HEK293 (cell line): ENCODE measurements at regions not wholly inside any gene's neighbourhood (a gene's known extent, or its start where the extent isn't known, plus 50 kb on each side); places are given as distances from the start of the nearest gene placed in this dataset.

Experiments
- CTCF ChIA-PET: fragments of 350-600 bp; formaldehyde crosslinking; extraction: SDS; loops from one replicate; lab custom pipeline; 2021; ENCODE audit warnings: antibody characterized with exemption; lab: Yijun Ruan, JAX
- POLR2A ChIA-PET: fragments of 300-600 bp; formaldehyde crosslinking; extraction: SDS; loops from one replicate; lab custom pipeline; 2020; ENCODE audit warnings: antibody characterized with exemption, inconsistent platforms; lab: Yijun Ruan, JAX
- H3K27ac ChIP-seq: fragments of 200-500 bp; sonication (Bioruptor generic); 2 replicates; pipeline ENCODE4 v1.5.1; 2014; ENCODE audit warnings: low read depth, low read length, control low read depth, inconsistent platforms; ENCODE audit errors: extremely low read depth
- H3K36me3 ChIP-seq, 2 experiments: fragments of 200-500 bp in 1 of 2; sonication (Bioruptor generic) in 1 of 2; 1 replicate in 1 of 2; 2 replicates in 1 of 2; pipeline ENCODE4 v1.5.1; 2014 to 2017; ENCODE audit warnings: inconsistent platforms in 2 of 2, low read length in 2 of 2; ENCODE audit not compliant: control insufficient read depth in 2 of 2, insufficient read depth in 1 of 2
- H3K4me1 ChIP-seq: fragments of 200-500 bp; sonication (Bioruptor generic); 2 replicates; pipeline ENCODE4 v1.5.1; 2014; ENCODE audit warnings: mild to moderate bottlenecking, low read length, inconsistent platforms; ENCODE audit not compliant: control insufficient read depth, insufficient read depth
- H3K4me3 ChIP-seq: 2 replicates; pipeline ENCODE4 v1.5.1; 2011; ENCODE audit warnings: low read depth, mild to moderate bottlenecking, control low read depth, low read length, moderate library complexity
- H3K9me3 ChIP-seq: fragments of 200-500 bp; sonication (Bioruptor generic); 2 replicates; pipeline ENCODE4 v1.5.1; 2014; ENCODE audit warnings: low read depth, low read length, inconsistent platforms; ENCODE audit not compliant: control insufficient read depth, insufficient read depth
- HOXD13 ChIP-seq: sonication (generic); formaldehyde crosslinking; IDR thresholded peaks from 2 replicates; pipeline ENCODE4 v1.8.0; 2022; ENCODE audit warnings: missing genetic modification reagents, borderline replicate concordance
- KLF7 ChIP-seq: fragments of 450-650 bp; formaldehyde crosslinking; IDR thresholded peaks from 2 replicates; pipeline ENCODE4 v1.5.1; 2016; ENCODE audit warnings: missing biosample characterization, missing genetic modification characterization, borderline replicate concordance
- OVOL3 ChIP-seq: fragments of 450-650 bp; formaldehyde crosslinking; IDR thresholded peaks from 2 replicates; pipeline ENCODE4 v1.5.1; 2016; ENCODE audit warnings: missing biosample characterization, missing genetic modification characterization
- PRDM10 ChIP-seq: fragments of 450-650 bp; formaldehyde crosslinking; IDR thresholded peaks from 2 replicates; pipeline ENCODE4 v1.5.1; 2016; ENCODE audit warnings: missing biosample characterization, missing genetic modification characterization
- YY1 ChIP-seq: fragments of 450-650 bp; formaldehyde crosslinking; IDR thresholded peaks from 2 replicates; pipeline ENCODE4 v1.5.1; 2018; ENCODE audit warnings: missing biosample characterization, missing genetic modification characterization
- ZNF26 ChIP-seq: fragments of 450-650 bp; formaldehyde crosslinking; IDR thresholded peaks from 2 replicates; pipeline ENCODE4 v1.5.1; 2016; ENCODE audit warnings: missing biosample characterization, missing genetic modification characterization
- ZNF366 ChIP-seq: fragments of 450-650 bp; formaldehyde crosslinking; conservative IDR thresholded peaks from 2 replicates; pipeline ENCODE4 v1.5.1; 2016; ENCODE audit warnings: missing biosample characterization, missing genetic modification characterization
- ZNF518A ChIP-seq: fragments of 450-650 bp; formaldehyde crosslinking; conservative IDR thresholded peaks from 2 replicates; pipeline ENCODE4 v1.5.1; 2016; ENCODE audit warnings: low read depth, missing biosample characterization, missing genetic modification characterization
- ZNF658 ChIP-seq: fragments of 450-650 bp; formaldehyde crosslinking; IDR thresholded peaks from 2 replicates; pipeline ENCODE4; 2016; ENCODE audit warnings: missing biosample characterization, missing genetic modification characterization
- ZNF791 ChIP-seq: fragments of 450-650 bp; formaldehyde crosslinking; IDR thresholded peaks from 2 replicates; pipeline ENCODE4 v1.5.1; 2016; ENCODE audit warnings: missing biosample characterization, missing genetic modification characterization
- ZNF837 ChIP-seq: fragments of 450-650 bp; formaldehyde crosslinking; IDR thresholded peaks from 2 replicates; pipeline ENCODE4 v1.5.1; 2016; ENCODE audit warnings: missing biosample characterization, missing genetic modification characterization
- TF ChIP-seq, protein P1 (sequence below): fragments of 450-650 bp; formaldehyde crosslinking; IDR thresholded peaks from 2 replicates; pipeline ENCODE4 v1.5.1; 2016; ENCODE audit warnings: missing biosample characterization, missing genetic modification characterization

DNA sequence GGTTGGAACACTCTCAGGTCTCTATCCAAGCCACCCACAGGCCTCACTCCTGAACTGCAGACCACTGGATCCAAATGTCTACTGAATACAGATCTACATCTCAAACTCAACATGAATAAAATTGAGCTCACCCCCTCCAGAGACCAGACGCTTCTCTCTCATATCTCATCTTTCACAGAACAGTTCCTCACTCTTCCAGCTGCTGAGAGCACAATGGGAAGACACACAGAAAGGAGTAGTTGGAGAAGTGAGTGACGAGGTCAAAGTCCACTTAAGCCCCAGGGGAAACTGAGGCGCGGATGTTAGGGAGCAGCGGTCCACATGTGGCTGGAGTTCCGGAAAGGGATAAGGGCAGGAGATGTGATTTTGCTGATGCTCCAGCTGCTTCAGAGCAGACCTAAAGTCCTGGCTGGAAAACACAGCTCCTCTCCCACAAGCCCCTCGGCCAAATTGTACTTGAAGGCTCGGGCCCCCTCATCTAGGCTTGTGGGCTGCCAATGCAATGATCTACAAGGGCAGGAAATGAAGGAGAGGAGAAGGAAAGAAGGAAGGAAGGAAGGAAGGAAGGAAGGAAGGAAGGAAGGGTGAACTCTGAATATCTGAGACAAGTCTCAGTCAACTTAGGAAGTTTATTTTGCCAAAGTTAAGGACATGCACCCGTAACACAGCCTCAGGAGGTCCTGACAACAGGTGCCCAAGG, 211.2 kb upstream of the TLE3 start:
- ChIA-PET POLR2A (interaction anchor here (0.6 to 0.7 kb wide), 2 partner anchors 87 to 197 kb away, joined by 4 to 7 read pairs; no protein-coding TSS in a partner anchor), CTCF (interaction anchor here (0.5 to 1.2 kb wide), 4 partner anchors 8 to 736 kb away, joined by 3 read pairs; no protein-coding TSS in a partner anchor)
- Histone ChIP-seq H3K4me3 (no peak overlapping the region), H3K9me3 (no peaks in the 10 kb centered on the region), H3K4me1 (no peaks in the 10 kb centered on the region)
- peak; percentile 32; the same call in 1 of the 2 replicates for TF ChIP-seq ZNF366 (tag by site-specific recombination)
- no peak for TF ChIP-seq HOXD13 (CRISPR knock-in tag)
- no peak for TF ChIP-seq KLF7 (tag by site-specific recombination)
- TF ChIP-seq, all 188 proteins: peak for 1
- H3K27ac ChIP-seq, result no peak overlapping the region
- no peaks in the 10 kb centered on the region; a peak in 1 of 3 replicates for H3K36me3 ChIP-seq

DNA sequence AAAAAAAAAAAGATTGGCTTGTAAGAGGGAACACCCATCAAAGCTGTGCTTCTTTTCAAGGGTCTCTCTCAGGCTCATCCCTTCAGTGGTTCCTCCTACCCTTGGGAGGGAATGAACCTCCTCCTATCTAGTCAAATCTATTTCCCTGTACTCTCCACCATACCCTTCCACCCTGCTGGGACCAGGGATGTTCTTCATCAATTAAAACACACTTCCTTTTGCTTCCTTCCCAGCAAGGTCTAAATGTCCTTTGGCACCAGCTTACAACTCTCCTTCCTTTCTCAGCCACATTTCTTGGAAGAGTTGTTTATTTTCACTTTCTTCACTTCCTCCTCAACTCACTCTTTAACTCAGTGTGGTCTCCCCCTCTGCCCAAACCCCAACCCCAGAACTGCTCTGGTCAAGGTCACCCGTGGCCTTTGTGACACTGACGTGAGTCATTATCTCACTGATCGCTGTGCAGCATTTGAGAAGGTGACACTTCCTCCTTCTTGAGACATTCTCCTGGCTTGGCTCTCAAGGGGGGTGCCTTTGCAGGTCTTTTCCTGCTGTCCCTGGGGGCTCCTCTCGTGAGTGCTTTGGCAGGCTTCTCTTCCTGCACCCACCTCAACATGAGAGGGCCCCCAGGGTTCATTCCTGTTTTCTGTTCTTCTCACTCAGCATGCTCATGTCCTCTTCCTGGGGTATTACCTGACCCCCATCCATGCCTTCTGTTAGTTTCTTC, 210.5 kb upstream of the TLE3 start:
- ChIA-PET POLR2A (interaction anchor here (0.6 kb wide), 1 partner anchor 1617 kb away, joined by 6 read pairs; no protein-coding TSS in a partner anchor), CTCF (interaction anchor here (0.5 to 1.1 kb wide), 3 partner anchors 9 to 155 kb away, joined by 3 read pairs; no protein-coding TSS in a partner anchor)
- Histone ChIP-seq H3K36me3 (no peaks in the 10 kb centered on the region; a peak in 1 of 3 replicates), H3K27ac (no peak overlapping the region), H3K4me1 (no peaks in the 10 kb centered on the region), H3K4me3 (no peak overlapping the region), H3K9me3 (no peaks in the 10 kb centered on the region)
- TF ChIP-seq PRDM10 (no peak), ZNF26 (no peak)
- TF ChIP-seq, protein P1, sequence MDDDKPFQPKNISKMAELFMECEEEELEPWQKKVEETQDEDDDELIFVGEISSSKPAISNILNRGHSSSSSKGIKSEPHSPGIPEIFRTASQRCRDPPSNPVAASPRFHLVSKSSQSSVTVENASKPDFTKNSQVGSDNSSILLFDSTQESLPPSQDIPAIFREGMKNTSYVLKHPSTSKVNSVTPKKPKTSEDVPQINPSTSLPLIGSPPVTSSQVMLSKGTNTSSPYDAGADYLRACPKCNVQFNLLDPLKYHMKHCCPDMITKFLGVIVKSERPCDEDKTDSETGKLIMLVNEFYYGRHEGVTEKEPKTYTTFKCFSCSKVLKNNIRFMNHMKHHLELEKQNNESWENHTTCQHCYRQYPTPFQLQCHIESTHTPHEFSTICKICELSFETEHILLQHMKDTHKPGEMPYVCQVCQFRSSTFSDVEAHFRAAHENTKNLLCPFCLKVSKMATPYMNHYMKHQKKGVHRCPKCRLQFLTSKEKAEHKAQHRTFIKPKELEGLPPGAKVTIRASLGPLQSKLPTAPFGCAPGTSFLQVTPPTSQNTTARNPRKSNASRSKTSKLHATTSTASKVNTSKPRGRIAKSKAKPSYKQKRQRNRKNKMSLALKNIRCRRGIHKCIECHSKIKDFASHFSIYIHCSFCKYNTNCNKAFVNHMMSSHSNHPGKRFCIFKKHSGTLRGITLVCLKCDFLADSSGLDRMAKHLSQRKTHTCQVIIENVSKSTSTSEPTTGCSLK (tag by site-specific recombination), result no peak

GRCh38 chr15:70306582-70306981, 208.9 kb upstream of the TLE3 start:
- POLR2A ChIA-PET, result no interaction called here
- Histone ChIP-seq H3K27ac (no peak overlapping the region), H3K9me3 (no peaks in the 10 kb centered on the region), H3K4me3 (no peak overlapping the region), H3K4me1 (no peaks in the 10 kb centered on the region), H3K36me3 (no peaks in the 10 kb centered on the region; a peak in 1 of 3 replicates)
- CTCF ChIA-PET, result no interaction called here
- TF ChIP-seq OVOL3 (tag by site-specific recombination) (no peak), YY1 (no peak), ZNF658 (tag by site-specific recombination) (no peak), ZNF791 (tag by site-specific recombination) (no peak), ZNF837 (tag by site-specific recombination) (no peak), ZNF518A (tag by site-specific recombination) (no peak)
- TF ChIP-seq, protein P1 (tag by site-specific recombination), result no peak
